Skeletal muscle cell (primary cell): ENCODE measurements at regions not wholly inside any gene's neighbourhood (a gene's known extent, or its start where the extent isn't known, plus 50 kb on each side); places are given as distances from the start of the nearest gene placed in this dataset.
"Not testable (repeated sequence)": the region's sequence is repeated elsewhere in the genome, so short reads cannot be mapped to it uniquely, and the experiment has no call there.

Experiments
- DNase-seq: peaks from one replicate; pipeline ENCODE4 v3.0.0-alpha.2; 2010; ENCODE audit warnings: low read depth
- H3K4me3 ChIP-seq: 2 replicates; pipeline ENCODE4 v1.5.1; 2011; ENCODE audit warnings: low read depth, mild to moderate bottlenecking, control low read depth, low read length, moderate library complexity

- DNase-seq, H3K4me3 ChIP-seq: not testable (repeated sequence)
These were observed 117.5 kb upstream of the TOP1 start for GRCh38 chr20:40911152-40911551.

GRCh38 chr20:40913224-40914185, 115.1 kb upstream of the TOP1 start:
- H3K4me3 ChIP-seq = no peak overlapping the region
- DNase-seq = no peak

GRCh38 chr20:40915756-40916155, 112.9 kb upstream of the TOP1 start:
- H3K4me3 ChIP-seq = no peak overlapping the region
- no peak for DNase-seq

- no peak for DNase-seq
- H3K4me3 ChIP-seq = no peak overlapping the region
These were observed 112.3 kb upstream of the TOP1 start for GRCh38 chr20:40916276-40916675.

DNA sequence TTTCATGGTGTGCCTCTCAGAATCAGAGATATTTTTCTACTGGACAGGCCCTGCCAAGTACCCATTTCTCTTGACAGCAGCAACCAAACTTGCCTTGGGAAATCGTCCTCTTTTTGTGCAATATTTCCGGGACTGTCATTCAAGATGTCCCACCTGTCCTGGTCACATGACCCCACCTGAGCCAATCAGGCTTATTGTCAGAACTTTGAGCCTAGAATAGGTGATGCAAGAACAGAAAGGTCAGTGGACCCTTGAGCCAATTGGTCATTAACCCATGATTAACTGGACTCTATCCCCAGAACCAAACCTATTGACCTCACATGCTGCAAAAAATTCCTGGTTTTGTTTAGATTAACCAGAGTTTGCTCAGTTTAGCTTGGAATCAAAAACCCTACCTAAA, 108.3 kb upstream of the TOP1 start:
- no peak overlapping the region for H3K4me3 ChIP-seq
- no peak for DNase-seq

DNA sequence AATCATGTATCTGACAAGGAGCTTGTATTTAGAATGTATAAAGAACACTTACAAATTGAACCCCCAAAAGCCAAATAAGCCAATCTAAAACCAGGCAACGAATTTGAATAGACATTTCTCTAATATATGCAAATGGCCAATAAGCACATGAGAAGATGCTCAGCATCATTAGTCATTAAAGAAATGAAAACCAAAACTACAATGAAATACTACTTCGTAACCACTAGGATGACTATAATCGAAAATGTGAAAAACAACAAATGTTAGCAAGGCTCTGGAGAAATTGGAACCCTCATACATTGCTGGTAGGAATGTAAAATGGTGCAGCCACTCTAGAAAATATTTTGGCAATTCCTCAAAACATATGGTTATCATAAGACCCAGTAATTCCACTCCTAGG, 105.8 kb upstream of the TOP1 start:
- DNase-seq = no peak
- no peak overlapping the region for H3K4me3 ChIP-seq

- no peak for DNase-seq
- no peak overlapping the region for H3K4me3 ChIP-seq
These were observed 102.7 kb upstream of the TOP1 start for GRCh38 chr20:40925829-40926510.

DNA sequence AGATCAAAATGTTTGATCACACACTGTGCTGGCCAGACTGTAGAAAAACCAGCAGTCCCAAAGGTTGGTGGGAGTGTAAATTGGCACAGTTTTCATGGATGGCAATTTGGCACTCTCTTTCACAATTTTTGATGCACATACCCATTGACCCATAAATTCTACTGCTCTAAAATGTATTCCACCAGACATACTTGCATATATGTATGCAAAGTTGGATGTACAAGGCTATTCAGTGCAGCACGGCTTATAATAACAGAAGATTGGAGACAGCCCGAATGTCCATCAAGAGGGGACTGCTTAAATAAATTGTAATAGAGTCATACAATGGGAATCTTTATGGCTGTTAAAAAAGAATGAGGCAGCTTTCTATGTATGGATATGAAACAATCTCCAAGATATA, 101.7 kb upstream of the TOP1 start:
- DNase-seq = no peak
- H3K4me3 ChIP-seq = no peak overlapping the region

DNA sequence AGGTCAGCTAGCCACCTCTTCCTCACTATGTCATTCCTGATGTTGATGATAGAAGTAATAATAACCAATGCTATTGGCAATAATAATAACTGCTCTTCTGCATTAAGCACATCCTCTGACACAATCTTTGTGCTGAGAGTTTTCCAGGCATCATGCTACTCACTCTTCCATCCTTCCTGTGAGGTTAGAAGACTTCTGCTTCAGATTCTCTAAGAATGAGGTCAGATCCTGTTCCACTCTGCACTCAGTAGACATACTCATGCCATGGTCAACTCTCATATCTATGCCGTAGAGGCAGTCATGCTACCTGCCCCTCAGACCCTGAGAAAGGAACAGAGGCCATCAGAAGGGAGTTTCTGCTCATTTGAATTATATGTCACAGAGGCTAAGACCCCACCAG, 98.1 kb upstream of the TOP1 start:
- no peak overlapping the region for H3K4me3 ChIP-seq
- no peak for DNase-seq

- no peak overlapping the region for H3K4me3 ChIP-seq
- no peak for DNase-seq
These were observed 97.1 kb upstream of the TOP1 start for GRCh38 chr20:40931410-40932044.

DNA sequence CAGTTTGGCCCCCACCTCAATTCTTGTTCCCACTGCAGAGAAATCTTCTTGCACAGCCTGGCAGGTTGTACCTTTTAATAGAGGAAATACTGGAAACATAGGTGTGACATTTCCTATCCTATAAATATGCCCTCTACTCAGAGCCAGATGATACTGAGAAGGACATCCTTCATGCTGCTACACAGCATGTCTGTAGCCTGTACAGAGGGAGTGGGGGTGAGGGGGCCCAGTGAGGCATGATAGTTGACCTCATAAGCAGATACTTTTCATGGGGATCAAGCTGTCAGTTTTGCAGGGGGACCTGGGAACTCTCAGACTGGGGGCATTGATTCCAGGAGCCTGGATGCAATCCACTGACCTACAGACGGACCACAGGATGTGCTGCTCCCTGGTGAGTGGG, 96.2 kb upstream of the TOP1 start:
- DNase-seq = no peak

DNA sequence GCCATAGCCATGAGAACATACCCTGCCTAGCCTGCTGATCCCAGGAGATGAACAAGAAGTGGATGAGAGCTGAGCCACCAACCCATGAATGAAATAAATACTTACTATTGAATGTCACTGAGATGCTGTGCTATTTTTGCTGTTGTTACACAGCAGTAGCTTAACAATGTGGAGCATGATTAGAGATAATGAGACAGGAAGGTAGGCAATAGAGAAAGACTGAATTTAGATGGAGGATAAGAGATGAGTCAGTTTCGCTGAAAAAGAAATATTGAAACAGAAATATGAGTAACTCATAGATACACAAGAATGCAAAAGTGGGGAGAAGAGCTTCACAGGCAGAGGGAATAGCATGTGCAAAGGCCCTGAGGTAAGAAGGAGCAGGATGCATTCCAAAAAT, 94.9 kb upstream of the TOP1 start:
- H3K4me3 ChIP-seq = no peak overlapping the region
- DNase-seq = no peak

More for the DNA sequence above, 96.2 kb upstream of the TOP1 start:
- no peak overlapping the region for H3K4me3 ChIP-seq

DNA sequence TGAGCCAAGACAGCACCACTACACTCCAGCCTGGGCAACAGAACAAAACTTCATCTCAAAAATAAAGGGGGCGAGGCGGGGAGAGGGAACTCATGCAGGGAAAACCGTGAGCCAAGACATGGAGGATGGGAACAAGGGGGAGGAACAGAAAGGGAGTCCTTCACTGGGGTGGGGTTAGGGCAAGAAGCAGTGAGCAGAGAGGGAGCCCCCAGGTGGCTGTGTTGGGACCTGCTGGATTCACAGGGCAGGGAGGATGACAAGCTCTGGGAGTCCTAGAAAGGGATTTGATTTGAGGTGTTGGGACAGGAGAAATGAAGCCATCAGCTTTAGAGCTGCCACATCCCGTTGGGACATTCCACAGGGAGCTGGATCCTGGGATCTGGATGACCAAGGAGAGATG, 90.6 kb upstream of the TOP1 start:
- DNase-seq = no peak
- H3K4me3 ChIP-seq = no peak overlapping the region

DNA sequence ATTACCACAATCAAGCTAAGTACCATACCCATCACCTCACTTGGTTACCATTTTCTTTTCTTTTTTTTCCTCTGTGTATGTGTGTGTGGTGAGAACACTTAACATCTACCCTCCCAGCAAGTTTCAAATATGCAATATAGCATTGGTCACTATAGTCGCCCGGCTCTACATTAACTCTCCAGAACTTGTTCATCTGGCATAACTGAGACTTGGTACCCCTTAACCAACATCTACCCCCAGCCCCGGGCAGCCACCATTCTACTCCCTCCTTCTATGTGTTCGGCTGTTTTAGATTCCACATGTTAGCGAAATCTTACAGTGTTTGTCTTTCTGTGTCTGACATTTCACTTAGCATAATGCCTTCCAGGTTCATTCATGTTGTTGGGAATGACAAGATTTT, 89.0 kb upstream of the TOP1 start:
- DNase-seq = no peak
- no peak overlapping the region for H3K4me3 ChIP-seq

DNA sequence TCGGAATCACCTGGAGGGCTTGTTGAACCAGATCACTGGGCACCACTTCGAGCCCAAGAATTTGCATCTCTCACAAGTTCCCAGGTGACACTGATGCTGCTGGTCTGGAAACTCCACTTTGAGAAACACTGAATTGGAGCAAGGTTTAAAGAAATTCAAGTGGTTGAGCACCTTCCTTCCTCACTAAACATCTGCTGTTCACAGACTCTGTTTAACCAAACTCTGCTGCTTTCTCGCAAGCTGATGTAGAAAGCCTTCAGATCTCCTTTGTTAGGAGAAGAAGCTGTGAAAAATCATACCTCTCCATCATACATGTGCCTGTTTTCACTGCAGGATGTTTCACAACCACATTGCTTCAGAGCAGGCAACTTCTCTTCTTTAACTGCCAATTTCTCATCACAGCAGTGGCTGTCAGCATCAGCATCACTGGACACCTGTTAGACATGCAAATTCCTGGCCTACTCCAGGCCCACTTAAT, 87.5 kb upstream of the TOP1 start:
- H3K4me3 ChIP-seq = no peak overlapping the region
- DNase-seq = no peak

DNA sequence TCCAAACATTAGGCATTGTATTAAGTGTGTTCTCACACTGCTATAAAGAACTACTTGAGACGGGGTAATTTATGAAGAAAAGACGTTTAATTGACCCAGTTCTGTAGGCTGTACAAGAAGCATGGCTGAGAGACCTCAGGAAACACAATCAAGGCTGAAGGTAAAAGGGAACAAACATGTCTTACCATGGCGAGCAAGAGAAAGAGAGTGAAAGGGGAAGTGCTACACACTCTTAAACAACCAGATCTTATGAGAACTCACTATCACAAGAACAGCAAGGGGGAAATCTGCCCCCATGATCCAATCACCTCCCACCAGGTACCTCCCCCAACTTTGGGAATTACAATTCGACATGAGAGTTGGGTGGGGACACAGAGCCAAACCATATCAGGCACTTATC, 86.6 kb upstream of the TOP1 start:
- DNase-seq = no peak
- no peak overlapping the region for H3K4me3 ChIP-seq

DNA sequence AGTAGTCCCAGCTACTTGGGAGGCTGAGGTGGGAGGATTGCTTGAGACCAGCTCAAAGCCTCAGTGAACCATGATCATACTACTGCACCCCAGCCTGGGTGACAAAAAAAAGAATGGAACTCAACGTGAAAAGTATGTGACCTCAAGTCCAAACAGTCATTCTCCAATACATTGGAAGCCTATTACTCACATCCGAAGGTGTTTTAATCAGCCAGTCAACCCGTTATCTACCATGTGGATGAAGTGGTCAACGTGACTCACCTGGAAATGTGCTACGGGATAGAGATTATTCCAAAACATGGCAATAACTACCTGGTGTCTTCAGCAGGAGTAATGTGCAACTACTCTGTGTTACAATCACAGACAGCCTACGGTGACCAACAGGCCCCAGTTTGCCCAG, 85.8 kb upstream of the TOP1 start:
- no peak overlapping the region for H3K4me3 ChIP-seq
- DNase-seq = no peak

DNA sequence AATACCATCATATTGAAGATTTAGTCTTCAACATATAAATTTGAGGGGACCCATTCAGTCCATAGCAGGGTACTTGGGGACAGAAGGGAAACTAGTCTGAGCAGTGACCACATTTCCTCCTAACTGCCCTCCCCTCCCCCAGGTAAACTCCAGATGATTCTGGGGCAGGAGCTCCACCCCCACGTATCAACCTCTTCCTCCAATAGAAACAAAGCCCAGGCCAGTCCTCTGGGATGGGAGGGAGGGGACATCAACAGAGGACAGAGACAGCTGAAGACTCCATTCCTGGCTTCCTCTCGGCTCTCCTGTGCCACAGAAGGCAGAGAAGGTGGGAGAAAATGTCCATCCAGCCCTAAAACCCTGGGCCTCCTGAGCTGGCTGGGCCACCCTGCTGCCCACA, 85.0 kb upstream of the TOP1 start:
- no peak for DNase-seq
- no peak overlapping the region for H3K4me3 ChIP-seq

DNA sequence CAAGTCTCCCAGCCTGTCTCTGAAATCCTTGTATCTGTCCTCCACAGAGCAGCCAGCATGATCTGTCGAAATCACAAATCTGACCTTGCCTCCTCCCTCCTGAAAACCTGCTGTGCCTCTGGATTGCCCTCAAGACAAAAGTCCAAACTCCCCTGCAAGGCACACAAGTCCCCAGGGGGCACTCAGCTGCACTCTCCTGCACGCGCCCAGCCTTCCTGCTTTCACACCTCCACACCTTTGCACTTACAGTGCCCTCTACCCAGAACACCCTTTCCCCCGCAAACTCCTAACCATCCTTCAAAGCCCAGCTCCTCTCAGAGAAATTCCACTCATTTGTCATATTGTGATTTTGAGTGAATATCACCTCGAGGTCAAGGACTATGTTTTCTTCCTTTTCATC, 83.4 kb upstream of the TOP1 start:
- H3K4me3 ChIP-seq = no peak overlapping the region
- DNase-seq = no peak

DNA sequence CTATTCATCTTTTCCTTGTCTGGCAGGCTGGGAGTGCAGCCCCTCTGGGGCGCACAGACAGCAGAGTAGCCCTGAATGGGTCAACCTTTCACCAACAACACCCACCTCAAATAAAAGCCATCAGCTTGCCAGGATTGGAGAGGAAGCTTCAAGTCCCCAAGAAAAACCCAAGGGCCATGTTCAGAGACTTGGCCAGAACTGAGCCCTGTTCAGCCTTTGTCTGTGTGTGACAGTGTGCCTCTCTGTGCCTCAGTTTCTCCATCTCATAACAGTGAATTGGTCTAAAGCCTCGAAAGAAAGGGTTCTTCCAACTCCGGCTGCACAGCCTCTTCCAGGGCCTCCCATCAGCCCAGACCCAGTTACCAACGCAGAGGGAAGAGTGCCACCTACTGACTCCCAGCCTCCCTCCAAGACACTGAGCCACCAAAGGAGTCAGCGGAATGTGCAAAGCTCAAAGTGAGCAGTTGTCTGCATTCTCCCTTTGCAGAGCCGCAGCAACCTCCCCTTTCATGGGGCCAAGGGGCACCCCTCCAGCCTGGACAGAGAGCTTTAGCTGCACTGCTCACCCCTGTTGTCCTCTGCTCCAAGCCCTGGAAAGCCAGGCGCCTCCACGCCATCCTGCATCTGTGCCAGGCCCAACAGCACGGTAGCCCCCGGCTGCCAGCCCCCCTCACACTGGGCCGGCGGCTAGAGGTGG, 82.7 kb upstream of the TOP1 start:
- no peak overlapping the region for H3K4me3 ChIP-seq
- no peak for DNase-seq
